ENCODE measurements at regions not wholly inside any gene's neighbourhood (a gene's known extent, or its start where the extent isn't known, plus 50 kb on each side); places are given as distances from the start of the nearest gene placed in this dataset.

DNA sequence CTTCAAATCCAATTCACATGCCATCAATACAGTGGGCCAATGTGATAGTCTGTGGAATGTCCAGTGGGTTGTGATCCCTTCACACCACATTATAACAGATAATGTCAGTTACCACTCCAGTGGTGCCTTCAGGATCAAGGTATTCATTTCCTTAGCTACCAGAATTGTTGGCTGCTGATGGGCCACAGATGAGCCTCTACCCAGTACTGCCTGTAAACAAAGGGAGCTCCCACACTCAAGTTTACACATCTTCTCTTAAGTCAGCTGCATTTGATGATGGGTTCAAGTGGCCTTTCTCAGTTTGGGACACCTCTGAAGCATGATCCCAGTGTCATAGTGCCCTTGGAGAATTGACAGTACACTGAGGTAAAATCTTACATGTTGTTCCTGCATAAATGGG is 477.0 kb upstream of the CD180 start:
- TF ChIP-seq, protein P1, sequence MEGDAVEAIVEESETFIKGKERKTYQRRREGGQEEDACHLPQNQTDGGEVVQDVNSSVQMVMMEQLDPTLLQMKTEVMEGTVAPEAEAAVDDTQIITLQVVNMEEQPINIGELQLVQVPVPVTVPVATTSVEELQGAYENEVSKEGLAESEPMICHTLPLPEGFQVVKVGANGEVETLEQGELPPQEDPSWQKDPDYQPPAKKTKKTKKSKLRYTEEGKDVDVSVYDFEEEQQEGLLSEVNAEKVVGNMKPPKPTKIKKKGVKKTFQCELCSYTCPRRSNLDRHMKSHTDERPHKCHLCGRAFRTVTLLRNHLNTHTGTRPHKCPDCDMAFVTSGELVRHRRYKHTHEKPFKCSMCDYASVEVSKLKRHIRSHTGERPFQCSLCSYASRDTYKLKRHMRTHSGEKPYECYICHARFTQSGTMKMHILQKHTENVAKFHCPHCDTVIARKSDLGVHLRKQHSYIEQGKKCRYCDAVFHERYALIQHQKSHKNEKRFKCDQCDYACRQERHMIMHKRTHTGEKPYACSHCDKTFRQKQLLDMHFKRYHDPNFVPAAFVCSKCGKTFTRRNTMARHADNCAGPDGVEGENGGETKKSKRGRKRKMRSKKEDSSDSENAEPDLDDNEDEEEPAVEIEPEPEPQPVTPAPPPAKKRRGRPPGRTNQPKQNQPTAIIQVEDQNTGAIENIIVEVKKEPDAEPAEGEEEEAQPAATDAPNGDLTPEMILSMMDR (IDR thresholded peaks at IDR 0.05) = no peak
- TF ChIP-seq POLR2A (IDR thresholded peaks at IDR 0.05) (no peak), EP300 (IDR thresholded peaks at IDR 0.05; ENCODE audit: low read depth) (no peak), POLR2AphosphoS5 (IDR thresholded peaks at IDR 0.05) (no peak)
